ENCODE measurements at regions not wholly inside any gene's neighbourhood (a gene's known extent, or its start where the extent isn't known, plus 50 kb on each side); places are given as distances from the start of the nearest gene placed in this dataset.

DNA sequence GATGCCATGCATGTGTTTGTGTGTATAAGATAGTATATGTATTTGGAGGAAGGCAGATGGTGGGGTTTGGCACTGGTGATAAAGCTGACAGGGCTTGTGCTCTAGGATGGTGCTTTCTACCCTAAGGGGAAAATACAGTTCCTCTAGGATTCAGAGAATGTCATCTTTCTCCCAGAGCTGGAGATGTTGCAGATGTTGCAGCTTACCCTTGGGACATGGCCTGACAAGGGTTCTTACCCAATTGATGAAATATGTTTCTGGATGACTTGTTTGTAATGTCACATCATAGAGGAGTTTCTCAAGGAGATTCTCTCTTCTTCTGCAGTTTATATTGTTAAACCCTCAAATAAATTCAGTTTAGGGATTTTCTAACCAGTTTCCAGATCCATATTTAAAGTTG lies 52.5 kb upstream of the PITX2 start:
- no peak overlapping the region for H3K9ac ChIP-seq (ENCODE audit: low read length)
- H2AFZ ChIP-seq (ENCODE audit: low read length) = no peak overlapping the region
- no peaks in the 10 kb centered on the region for H3K79me2 ChIP-seq (ENCODE audit: low read length)
- H3K9me2 ChIP-seq (replicated peaks; ENCODE audit: insufficient read depth, low read length) = no peaks in the 10 kb centered on the region
- no peaks in the 10 kb centered on the region for H3K36me3 ChIP-seq (ENCODE audit: insufficient read depth, low read length)
- H3K9me3 ChIP-seq (ENCODE audit: low read length) = no peaks in the 10 kb centered on the region
- H3K27me3 ChIP-seq (ENCODE audit: low read length) = no peaks in the 10 kb centered on the region
- H3K27ac ChIP-seq (ENCODE audit: low read length) = no peak overlapping the region
- no peak for DNase-seq
- no peak overlapping the region for H3K4me3 ChIP-seq (ENCODE audit: low read length)
- H3K4me2 ChIP-seq (ENCODE audit: low read depth, low read length, poor library complexity, severe bottlenecking) = no peak overlapping the region
- no peaks in the 10 kb centered on the region for H4K20me1 ChIP-seq (ENCODE audit: insufficient read depth, low read depth, low read length)
- no peaks in the 10 kb centered on the region for H3K4me1 ChIP-seq (ENCODE audit: low read length)

DNA sequence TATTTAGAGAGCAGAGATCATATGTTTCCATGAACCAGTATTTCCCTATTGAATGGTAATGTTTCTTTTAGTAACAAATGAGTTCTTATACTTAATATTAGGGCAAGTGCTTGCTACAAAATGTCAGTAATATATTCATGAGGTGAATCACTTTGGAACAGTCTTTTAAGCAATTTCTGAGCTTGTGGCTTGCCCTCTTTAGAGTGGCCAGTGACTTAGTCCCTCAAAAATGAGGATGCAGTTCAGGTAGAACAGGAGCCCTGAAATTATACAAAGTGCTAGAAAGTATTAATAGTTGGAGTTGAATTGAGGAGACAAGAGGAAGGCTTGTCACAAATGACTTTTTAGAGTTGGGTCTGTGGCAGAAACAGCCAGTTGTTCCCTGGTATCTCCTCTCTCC lies 53.4 kb upstream of the PITX2 start:
- Histone ChIP-seq H3K36me3 (ENCODE audit: insufficient read depth, low read length) (no peaks in the 10 kb centered on the region), H4K20me1 (ENCODE audit: insufficient read depth, low read depth, low read length) (no peaks in the 10 kb centered on the region), H2AFZ (ENCODE audit: low read length) (no peak overlapping the region), H3K4me2 (ENCODE audit: low read depth, low read length, poor library complexity, severe bottlenecking) (no peak overlapping the region), H3K4me1 (ENCODE audit: low read length) (no peaks in the 10 kb centered on the region), H3K9ac (ENCODE audit: low read length) (no peak overlapping the region), H3K27me3 (ENCODE audit: low read length) (no peaks in the 10 kb centered on the region), H3K4me3 (ENCODE audit: low read length) (no peak overlapping the region), H3K9me3 (ENCODE audit: low read length) (no peaks in the 10 kb centered on the region), H3K79me2 (ENCODE audit: low read length) (no peaks in the 10 kb centered on the region), H3K9me2 (replicated peaks; ENCODE audit: insufficient read depth, low read length) (no peaks in the 10 kb centered on the region), H3K27ac (ENCODE audit: low read length) (no peak overlapping the region)
- DNase-seq = no peak

DNA sequence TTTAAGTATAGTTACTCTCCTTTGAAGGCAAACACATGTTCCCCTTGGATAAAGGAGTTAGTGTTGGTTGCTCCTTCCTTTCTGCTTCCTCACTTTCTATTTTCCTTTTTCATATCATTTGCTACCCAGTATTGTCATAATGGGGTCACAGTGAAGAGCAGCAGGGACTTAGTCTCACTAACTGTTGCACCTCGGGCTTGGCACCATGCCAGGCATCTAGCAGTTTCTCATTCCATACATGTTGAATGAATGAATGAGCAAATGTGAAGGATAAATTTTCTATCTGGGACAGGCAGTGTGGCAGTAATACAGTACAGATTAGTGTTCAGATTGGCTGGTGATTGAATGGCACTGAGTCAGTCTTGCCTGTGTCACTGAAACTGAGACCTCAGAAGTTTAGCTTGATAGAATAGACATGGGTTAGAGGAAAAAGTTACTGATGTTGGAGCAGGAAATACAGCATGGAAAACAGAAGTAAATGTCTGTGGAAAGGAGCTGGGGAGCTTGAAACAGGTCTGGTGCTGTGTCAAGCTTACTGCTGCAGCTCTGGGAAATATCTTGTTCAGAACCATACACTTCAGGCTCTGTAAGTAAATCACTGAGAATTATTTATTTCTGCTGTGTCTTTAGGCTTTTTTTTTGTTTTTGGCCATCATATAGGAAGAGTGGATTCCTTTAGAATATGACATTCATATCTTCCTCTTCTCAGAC lies 55.8 kb upstream of the PITX2 start:
- no peak overlapping the region for H3K9ac ChIP-seq (ENCODE audit: low read length)

DNA sequence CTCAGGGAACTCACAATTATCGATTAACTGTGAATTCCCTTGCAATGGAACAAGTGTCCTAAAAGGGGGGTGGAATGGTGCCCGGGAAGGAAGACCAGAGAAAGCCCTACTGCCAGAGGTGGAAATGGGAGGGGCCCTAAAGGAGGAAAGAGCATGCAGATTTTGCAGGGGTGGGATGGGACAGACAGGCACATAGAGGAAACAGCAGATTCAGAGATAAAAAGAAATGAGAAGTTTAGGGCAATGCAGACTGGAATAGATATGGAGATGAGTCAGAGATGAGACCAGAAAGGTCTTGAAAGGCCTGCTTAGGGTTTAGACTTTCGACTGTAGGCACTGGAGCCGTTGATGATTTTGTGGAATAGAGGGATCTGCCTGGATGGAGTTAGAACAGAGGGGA lies 57.4 kb upstream of the PITX2 start:
- H3K27me3 ChIP-seq (ENCODE audit: low read length) = no peaks in the 10 kb centered on the region
- H4K20me1 ChIP-seq (ENCODE audit: insufficient read depth, low read depth, low read length) = no peaks in the 10 kb centered on the region
- H2AFZ ChIP-seq (ENCODE audit: low read length) = no peak overlapping the region
- H3K79me2 ChIP-seq (ENCODE audit: low read length) = no peaks in the 10 kb centered on the region
- H3K4me1 ChIP-seq (ENCODE audit: low read length) = no peaks in the 10 kb centered on the region
- H3K36me3 ChIP-seq (ENCODE audit: insufficient read depth, low read length) = no peaks in the 10 kb centered on the region
- H3K9me3 ChIP-seq (ENCODE audit: low read length) = no peaks in the 10 kb centered on the region
- H3K9ac ChIP-seq (ENCODE audit: low read length) = no peak overlapping the region
- DNase-seq = no peak
- no peak overlapping the region for H3K27ac ChIP-seq (ENCODE audit: low read length)
- no peak overlapping the region for H3K4me3 ChIP-seq (ENCODE audit: low read length)
- H3K9me2 ChIP-seq (replicated peaks; ENCODE audit: insufficient read depth, low read length) = no peaks in the 10 kb centered on the region
- H3K4me2 ChIP-seq (ENCODE audit: low read depth, low read length, poor library complexity, severe bottlenecking) = no peak overlapping the region

More for the DNA sequence above, 55.8 kb upstream of the PITX2 start:
- H3K4me1 ChIP-seq (ENCODE audit: low read length) = no peaks in the 10 kb centered on the region
- no peak overlapping the region for H3K4me3 ChIP-seq (ENCODE audit: low read length)
- no peaks in the 10 kb centered on the region for H3K36me3 ChIP-seq (ENCODE audit: insufficient read depth, low read length)
- no peak overlapping the region for H3K4me2 ChIP-seq (ENCODE audit: low read depth, low read length, poor library complexity, severe bottlenecking)
- no peak for DNase-seq
- no peak overlapping the region for H3K27ac ChIP-seq (ENCODE audit: low read length)
- no peaks in the 10 kb centered on the region for H4K20me1 ChIP-seq (ENCODE audit: insufficient read depth, low read depth, low read length)
- no peak overlapping the region for H2AFZ ChIP-seq (ENCODE audit: low read length)
- H3K79me2 ChIP-seq (ENCODE audit: low read length) = no peaks in the 10 kb centered on the region
- H3K27me3 ChIP-seq (ENCODE audit: low read length) = no peaks in the 10 kb centered on the region
- H3K9me2 ChIP-seq (replicated peaks; ENCODE audit: insufficient read depth, low read length) = no peaks in the 10 kb centered on the region
- H3K9me3 ChIP-seq (ENCODE audit: low read length) = no peaks in the 10 kb centered on the region

DNA sequence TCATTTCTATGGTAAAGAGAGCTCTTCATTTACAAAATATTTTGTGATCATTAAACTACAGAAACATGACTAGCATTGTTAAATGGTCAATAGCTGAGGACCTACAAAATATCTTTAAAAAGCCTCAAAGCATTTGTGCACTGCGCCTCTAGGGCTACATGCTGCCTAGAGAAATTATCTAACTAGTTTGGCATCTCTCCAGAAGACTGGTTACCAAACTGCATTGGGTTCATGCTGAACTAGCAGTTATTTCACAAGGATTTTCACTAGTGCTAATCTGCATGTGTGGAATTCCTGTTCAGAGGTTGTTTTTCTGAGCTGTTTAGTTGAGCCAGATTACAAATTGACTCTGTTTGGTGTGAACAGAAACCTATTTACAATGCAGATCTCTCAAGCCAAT lies 58.5 kb upstream of the PITX2 start:
- no peak overlapping the region for H3K9ac ChIP-seq (ENCODE audit: low read length)
- no peak for DNase-seq

DNA sequence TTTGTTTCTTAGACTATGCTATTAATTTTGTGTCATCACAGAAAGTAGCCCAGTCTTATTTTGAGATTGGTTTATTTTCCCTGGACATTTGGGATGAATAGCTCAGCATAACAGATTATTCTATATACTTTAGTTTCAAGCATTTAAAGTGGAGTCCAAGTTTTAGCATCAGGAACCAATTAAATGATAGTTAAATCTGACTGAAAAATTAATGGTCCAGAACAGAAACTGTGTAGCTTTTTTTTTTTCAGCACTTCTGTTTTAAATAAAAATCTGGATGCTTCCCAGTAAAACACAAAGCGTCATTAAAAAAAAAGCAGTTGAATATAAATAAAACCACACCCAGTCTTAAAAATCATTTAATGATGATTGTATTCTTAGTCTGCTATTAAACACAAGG lies 59.4 kb upstream of the PITX2 start:
- no peak overlapping the region for H3K9ac ChIP-seq (ENCODE audit: low read length)
- no peaks in the 10 kb centered on the region for H3K4me1 ChIP-seq (ENCODE audit: low read length)
- no peaks in the 10 kb centered on the region for H3K36me3 ChIP-seq (ENCODE audit: insufficient read depth, low read length)

More for the DNA sequence above, 58.5 kb upstream of the PITX2 start:
- no peaks in the 10 kb centered on the region for H3K36me3 ChIP-seq (ENCODE audit: insufficient read depth, low read length)
- no peaks in the 10 kb centered on the region for H3K9me2 ChIP-seq (replicated peaks; ENCODE audit: insufficient read depth, low read length)
- no peaks in the 10 kb centered on the region for H3K79me2 ChIP-seq (ENCODE audit: low read length)
- no peaks in the 10 kb centered on the region for H3K27me3 ChIP-seq (ENCODE audit: low read length)
- H3K27ac ChIP-seq (ENCODE audit: low read length) = no peak overlapping the region
- H2AFZ ChIP-seq (ENCODE audit: low read length) = no peak overlapping the region
- H3K4me2 ChIP-seq (ENCODE audit: low read depth, low read length, poor library complexity, severe bottlenecking) = no peak overlapping the region
- no peaks in the 10 kb centered on the region for H3K4me1 ChIP-seq (ENCODE audit: low read length)
- no peaks in the 10 kb centered on the region for H4K20me1 ChIP-seq (ENCODE audit: insufficient read depth, low read depth, low read length)
- no peak overlapping the region for H3K4me3 ChIP-seq (ENCODE audit: low read length)
- H3K9me3 ChIP-seq (ENCODE audit: low read length) = no peaks in the 10 kb centered on the region

DNA sequence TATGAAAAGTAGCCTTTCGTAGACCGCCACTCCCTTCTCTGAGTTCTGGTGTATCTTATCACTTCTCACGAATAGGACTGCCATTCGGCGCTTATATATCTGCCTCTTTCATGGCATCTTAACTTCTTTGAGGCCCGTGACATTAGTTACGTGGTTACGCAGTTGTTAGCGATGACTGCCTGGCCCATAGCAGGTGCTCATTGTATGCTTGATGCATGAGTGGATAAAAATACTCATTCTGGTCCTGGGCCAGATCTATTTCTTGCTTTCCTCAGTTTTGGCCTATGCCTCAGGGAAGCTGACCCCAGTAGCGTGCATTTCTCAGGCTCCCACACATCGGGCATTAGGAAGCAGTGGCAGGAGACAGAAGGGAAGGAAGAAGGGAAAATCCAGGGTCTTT lies 60.7 kb upstream of the PITX2 start:
- Histone ChIP-seq H3K79me2 (ENCODE audit: low read length) (no peaks in the 10 kb centered on the region), H3K27ac (ENCODE audit: low read length) (no peak overlapping the region), H2AFZ (ENCODE audit: low read length) (no peak overlapping the region)

More for the DNA sequence above, 59.4 kb upstream of the PITX2 start:
- Histone ChIP-seq H3K4me3 (ENCODE audit: low read length) (no peak overlapping the region), H2AFZ (ENCODE audit: low read length) (no peak overlapping the region), H3K9me3 (ENCODE audit: low read length) (no peaks in the 10 kb centered on the region), H3K79me2 (ENCODE audit: low read length) (no peaks in the 10 kb centered on the region), H3K27me3 (ENCODE audit: low read length) (no peaks in the 10 kb centered on the region), H3K27ac (ENCODE audit: low read length) (no peak overlapping the region), H4K20me1 (ENCODE audit: insufficient read depth, low read depth, low read length) (no peaks in the 10 kb centered on the region), H3K9me2 (replicated peaks; ENCODE audit: insufficient read depth, low read length) (no peaks in the 10 kb centered on the region), H3K4me2 (ENCODE audit: low read depth, low read length, poor library complexity, severe bottlenecking) (no peak overlapping the region)
- DNase-seq = no peak

DNA sequence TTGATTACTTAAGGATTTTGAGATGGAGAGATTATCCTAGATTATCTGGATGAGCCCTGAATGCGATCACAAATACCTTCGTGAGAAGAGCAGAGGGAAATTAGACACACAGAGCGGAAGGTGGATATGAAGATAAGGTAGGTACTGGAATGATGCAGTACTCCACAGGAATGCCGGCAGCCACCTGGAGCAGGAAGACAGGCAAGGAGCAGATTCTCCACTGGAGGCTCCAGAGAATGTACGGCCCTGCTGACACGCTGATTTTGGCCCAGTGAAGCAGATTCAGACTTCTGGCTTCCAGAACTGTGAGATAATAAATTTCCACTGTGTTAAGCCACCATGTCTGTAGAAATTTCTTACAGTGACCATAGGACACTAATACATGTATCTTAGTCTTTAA lies 79.4 kb upstream of the PITX2 start:
- no peak overlapping the region for H3K27ac ChIP-seq (ENCODE audit: low read length)
- no peak for DNase-seq
- H3K4me2 ChIP-seq (ENCODE audit: low read depth, low read length, poor library complexity, severe bottlenecking) = no peak overlapping the region
- H3K9me2 ChIP-seq (replicated peaks; ENCODE audit: insufficient read depth, low read length) = no peaks in the 10 kb centered on the region; the same call in 1 of the 2 replicates
- no peaks in the 10 kb centered on the region for H3K79me2 ChIP-seq (ENCODE audit: low read length)
- H3K9ac ChIP-seq (ENCODE audit: low read length) = no peak overlapping the region
- no peaks in the 10 kb centered on the region for H3K27me3 ChIP-seq (ENCODE audit: low read length)
- no peak overlapping the region for H2AFZ ChIP-seq (ENCODE audit: low read length)
- no peaks in the 10 kb centered on the region for H3K9me3 ChIP-seq (ENCODE audit: low read length)
- H3K4me1 ChIP-seq (ENCODE audit: low read length) = peaks cover 39% of the 10 kb centered on the region
- H4K20me1 ChIP-seq (ENCODE audit: insufficient read depth, low read depth, low read length) = no peaks in the 10 kb centered on the region
- H3K4me3 ChIP-seq (ENCODE audit: low read length) = no peak overlapping the region
- H3K36me3 ChIP-seq (ENCODE audit: insufficient read depth, low read length) = no peaks in the 10 kb centered on the region

More for the DNA sequence above, 60.7 kb upstream of the PITX2 start:
- Histone ChIP-seq H4K20me1 (ENCODE audit: insufficient read depth, low read depth, low read length) (no peaks in the 10 kb centered on the region), H3K9me2 (replicated peaks; ENCODE audit: insufficient read depth, low read length) (no peaks in the 10 kb centered on the region), H3K4me2 (ENCODE audit: low read depth, low read length, poor library complexity, severe bottlenecking) (no peak overlapping the region), H3K9ac (ENCODE audit: low read length) (no peak overlapping the region), H3K36me3 (ENCODE audit: insufficient read depth, low read length) (no peaks in the 10 kb centered on the region), H3K27me3 (ENCODE audit: low read length) (no peaks in the 10 kb centered on the region), H3K9me3 (ENCODE audit: low read length) (no peaks in the 10 kb centered on the region), H3K4me1 (ENCODE audit: low read length) (no peaks in the 10 kb centered on the region), H3K4me3 (ENCODE audit: low read length) (no peak overlapping the region)
- no peak for DNase-seq

All from Karpas-422 (cell line).